Upper lobe of right lung (tissue), 1 donor: ENCODE measurements at regions not wholly inside any gene's neighbourhood (a gene's known extent, or its start where the extent isn't known, plus 50 kb on each side); places are given as distances from the start of the nearest gene placed in this dataset.
"Not testable (repeated sequence)": the region's sequence is repeated elsewhere in the genome, so short reads cannot be mapped to it uniquely, and the experiment has no call there.

Source experiments
- ATAC-seq: fragments of 200-7000 bp; cut with Tn5 transposase; one replicate; pipeline ENCODE4 v1.9.1; 2020; ENCODE audit warnings: mild to moderate bottlenecking, moderate library complexity
- DNase-seq: peaks from one replicate; pipeline ENCODE4 v3.0.0-alpha.2; 2020
- H3K27ac ChIP-seq: fragments of 200-600 bp; one replicate; pipeline ENCODE4 v1.8.0; 2022
- H3K27me3 ChIP-seq: fragments of 200-600 bp; one replicate; pipeline ENCODE4 v1.8.0; 2022; ENCODE audit warnings: mild to moderate bottlenecking
- H3K36me3 ChIP-seq: fragments of 200-600 bp; one replicate; pipeline ENCODE4 v1.8.0; 2022
- H3K4me1 ChIP-seq: fragments of 200-600 bp; one replicate; pipeline ENCODE4 v1.8.0; 2022
- H3K4me3 ChIP-seq: fragments of 200-600 bp; one replicate; pipeline ENCODE4 v1.8.0; 2022; ENCODE audit warnings: mild to moderate bottlenecking
- H3K9me3 ChIP-seq: fragments of 200-600 bp; one replicate; pipeline ENCODE4 v1.8.0; 2022
- CTCF ChIP-seq: fragments of 200-600 bp; IDR thresholded peaks from one replicate; pipeline ENCODE4 v1.8.0; 2022; ENCODE audit warnings: antibody characterized with exemption
- intact Hi-C: fragments of 100-400 bp; cut with DNase I; formaldehyde crosslinking; loops from one replicate; pipeline ENCODE4 v1.11.0; 2022
- donor health status: DM: no; HTN: yes; CAD: no; lungs with severe emphysema.

GRCh38 chr15:96657096-96657495, 326.6 kb downstream of the NR2F2 start:
- ATAC-seq (no peak), DNase-seq (no peak)
- intact Hi-C loops: no loop called here
- Histone ChIP-seq H3K36me3 (no peaks in the 10 kb centered on the region), H3K4me1 (no peaks in the 10 kb centered on the region), H3K27ac (no peak overlapping the region), H3K4me3 (no peak overlapping the region), H3K9me3 (no peaks in the 10 kb centered on the region), H3K27me3 (no peaks in the 10 kb centered on the region)
- no peak for TF ChIP-seq CTCF

- H3K36me3 ChIP-seq, H3K27ac ChIP-seq, H3K4me1 ChIP-seq, H3K27me3 ChIP-seq, ATAC-seq, H3K9me3 ChIP-seq, intact Hi-C loops, DNase-seq, H3K4me3 ChIP-seq: not testable (repeated sequence)
Observed at GRCh38 chr15:96666979-96667378, 336.5 kb downstream of the NR2F2 start.

- no peaks in the 10 kb centered on the region for H3K27me3 ChIP-seq
- no peaks in the 10 kb centered on the region for H3K36me3 ChIP-seq
- ATAC-seq (no peak), DNase-seq (no peak)
- H3K4me3 ChIP-seq: no peak overlapping the region
- H3K27ac ChIP-seq: no peak overlapping the region
- intact Hi-C loops: no loop called here
- no peaks in the 10 kb centered on the region for H3K4me1 ChIP-seq
- TF ChIP-seq CTCF: no peak
- H3K9me3 ChIP-seq: no peaks in the 10 kb centered on the region
Observed at GRCh38 chr15:96670389-96670788, 339.9 kb downstream of the NR2F2 start.

GRCh38 chr15:96672629-96673028, 342.1 kb downstream of the NR2F2 start:
- intact Hi-C loops: no loop called here
- Histone ChIP-seq H3K4me3 (no peak overlapping the region), H3K27me3 (no peaks in the 10 kb centered on the region), H3K4me1 (no peaks in the 10 kb centered on the region), H3K9me3 (no peaks in the 10 kb centered on the region), H3K36me3 (no peaks in the 10 kb centered on the region), H3K27ac (no peak overlapping the region)
- no peak for TF ChIP-seq CTCF
- DNase-seq (no peak), ATAC-seq (no peak)

- DNase-seq: no peak
- no peak for TF ChIP-seq CTCF
- Histone ChIP-seq H3K27ac (no peak overlapping the region), H3K27me3 (no peaks in the 10 kb centered on the region), H3K9me3 (no peaks in the 10 kb centered on the region), H3K4me1 (no peaks in the 10 kb centered on the region), H3K4me3 (no peak overlapping the region), H3K36me3 (no peaks in the 10 kb centered on the region)
- ATAC-seq: no peak
- intact Hi-C loops: no loop called here
Observed at GRCh38 chr15:96678386-96678785, 347.9 kb downstream of the NR2F2 start.

GRCh38 chr15:96687388-96688107, 357.0 kb downstream of the NR2F2 start:
- intact Hi-C loops: no loop called here
- no peak for DNase-seq

More at GRCh38 chr15:96687388-96688107, 357.0 kb downstream of the NR2F2 start:
- Histone ChIP-seq H3K27me3 (no peaks in the 10 kb centered on the region), H3K27ac (no peak overlapping the region), H3K9me3 (no peaks in the 10 kb centered on the region), H3K4me1 (no peaks in the 10 kb centered on the region), H3K36me3 (no peaks in the 10 kb centered on the region), H3K4me3 (no peak overlapping the region)
- no peak for ATAC-seq
- no peak for TF ChIP-seq CTCF
